ENCODE measurements at regions not wholly inside any gene's neighbourhood (a gene's known extent, or its start where the extent isn't known, plus 50 kb on each side); places are given as distances from the start of the nearest gene placed in this dataset.

- no peak for DNase-seq
These were observed 157.3 kb downstream of the SLC30A10 start for GRCh38 chr1:219771080-219771479.

GRCh38 chr1:219763321-219763720 is 150.4 kb upstream of the ZC3H11B start:
- DNase-seq, result no peak

DNA sequence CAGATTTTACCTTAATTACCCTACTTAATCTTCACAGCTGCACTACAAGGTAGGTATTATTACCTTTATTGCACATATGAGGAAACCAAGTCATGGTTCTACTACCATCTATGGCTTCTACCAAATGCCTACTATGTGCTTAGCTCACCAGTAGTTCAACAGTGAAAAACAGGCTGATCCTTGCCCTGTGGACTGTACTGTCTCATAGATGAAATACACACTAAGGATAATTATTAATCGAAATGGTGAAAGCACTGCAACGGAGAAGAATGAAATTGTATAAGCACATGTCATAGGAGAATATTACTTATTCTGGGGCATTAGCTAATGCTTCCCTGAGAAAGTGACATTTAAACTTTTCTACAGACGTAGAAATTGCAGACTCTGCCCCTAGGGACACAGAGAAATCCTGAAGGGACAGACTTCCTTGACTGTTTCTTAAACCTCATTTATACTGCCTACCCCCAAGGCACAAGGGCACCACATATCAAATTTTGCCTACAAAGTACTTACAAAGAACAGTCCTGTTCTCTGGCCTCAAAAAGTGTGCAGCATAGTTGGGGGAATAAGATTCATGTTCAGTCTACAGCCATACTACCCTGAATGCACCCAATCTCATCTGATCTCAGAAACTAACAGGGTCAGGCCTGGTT is 148.4 kb upstream of the ZC3H11B start:
- no peak for DNase-seq

GRCh38 chr1:219759095-219759494 is 146.2 kb upstream of the ZC3H11B start:
- no peak for DNase-seq

DNA sequence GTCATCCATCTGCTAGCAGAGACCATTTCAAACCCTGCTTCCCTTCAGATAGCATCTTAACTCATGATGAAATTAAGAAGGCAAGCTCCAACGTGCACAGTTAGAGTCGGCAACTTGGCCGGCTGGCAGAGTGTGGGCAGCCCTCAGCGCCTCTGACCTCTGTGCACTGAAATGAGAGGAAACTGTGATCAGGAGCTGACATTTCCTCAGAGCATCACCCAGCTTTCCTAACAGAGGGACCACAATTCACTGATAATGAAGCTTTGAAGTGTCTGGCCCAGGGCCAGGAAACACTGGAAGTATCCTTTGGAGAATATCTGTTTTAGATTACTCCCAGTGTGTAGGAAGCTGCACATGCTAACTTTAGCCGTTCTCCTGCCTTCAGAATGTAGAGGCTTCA is 145.0 kb upstream of the ZC3H11B start:
- DNase-seq, result no peak

DNA sequence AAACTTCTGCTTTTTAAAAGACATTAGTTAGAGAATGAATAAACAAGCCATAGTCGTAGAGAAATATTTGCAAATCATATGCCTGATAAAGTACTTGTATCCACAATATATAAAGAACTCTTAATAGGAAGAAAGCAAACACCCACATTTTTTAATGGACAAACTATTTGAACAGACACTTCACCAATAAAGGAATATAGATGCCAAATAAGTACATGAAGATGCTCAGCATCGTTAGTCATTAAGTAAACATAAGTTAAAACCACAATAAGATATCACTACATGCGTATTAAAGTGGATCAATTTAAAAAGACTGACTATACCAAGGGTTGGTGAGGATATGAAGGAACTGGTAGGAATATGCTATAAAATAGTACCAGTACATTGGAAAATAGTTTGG is 142.3 kb upstream of the ZC3H11B start:
- DNase-seq, result no peak

- DNase-seq, result no peak
These were observed 141.9 kb upstream of the ZC3H11B start for GRCh38 chr1:219754767-219755166.

DNA sequence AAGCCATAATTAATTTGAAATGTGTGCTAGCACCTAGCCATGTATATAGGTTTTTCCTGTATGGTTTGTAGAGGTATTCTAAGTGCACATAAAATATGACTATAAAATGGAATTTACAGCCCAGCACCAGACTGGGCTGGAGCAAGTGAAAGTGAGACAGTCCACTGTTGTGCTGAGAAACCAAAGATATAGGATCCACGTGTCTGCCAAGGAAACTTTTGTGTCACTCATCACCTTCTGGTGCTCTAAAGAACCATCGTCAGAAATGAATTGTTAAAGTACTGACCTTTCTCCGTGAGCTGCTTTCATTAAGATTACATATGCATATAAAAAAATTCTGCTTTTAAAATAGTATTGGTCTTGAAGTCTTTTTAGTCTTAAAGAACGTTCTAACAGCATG is 141.0 kb upstream of the ZC3H11B start:
- DNase-seq, result no peak

DNA sequence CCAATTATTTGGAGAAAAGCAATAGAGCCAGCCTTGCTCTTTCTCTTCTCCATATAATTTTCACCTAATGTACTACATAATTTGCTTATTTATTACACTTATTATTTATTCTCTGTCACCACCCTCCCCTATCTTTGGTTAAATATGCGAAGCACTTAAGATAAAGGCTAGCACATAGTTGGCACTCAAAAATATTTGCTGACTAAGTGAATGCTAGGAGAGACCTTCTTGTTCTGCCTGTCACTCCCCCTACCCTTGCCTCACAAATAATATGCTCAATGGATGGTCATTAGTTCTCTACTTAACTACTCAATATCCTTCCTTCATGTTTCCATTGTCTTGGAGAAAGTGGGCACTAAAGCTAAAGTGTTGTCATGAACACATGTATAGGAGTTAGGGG is 139.7 kb upstream of the ZC3H11B start:
- DNase-seq, result no peak

DNA sequence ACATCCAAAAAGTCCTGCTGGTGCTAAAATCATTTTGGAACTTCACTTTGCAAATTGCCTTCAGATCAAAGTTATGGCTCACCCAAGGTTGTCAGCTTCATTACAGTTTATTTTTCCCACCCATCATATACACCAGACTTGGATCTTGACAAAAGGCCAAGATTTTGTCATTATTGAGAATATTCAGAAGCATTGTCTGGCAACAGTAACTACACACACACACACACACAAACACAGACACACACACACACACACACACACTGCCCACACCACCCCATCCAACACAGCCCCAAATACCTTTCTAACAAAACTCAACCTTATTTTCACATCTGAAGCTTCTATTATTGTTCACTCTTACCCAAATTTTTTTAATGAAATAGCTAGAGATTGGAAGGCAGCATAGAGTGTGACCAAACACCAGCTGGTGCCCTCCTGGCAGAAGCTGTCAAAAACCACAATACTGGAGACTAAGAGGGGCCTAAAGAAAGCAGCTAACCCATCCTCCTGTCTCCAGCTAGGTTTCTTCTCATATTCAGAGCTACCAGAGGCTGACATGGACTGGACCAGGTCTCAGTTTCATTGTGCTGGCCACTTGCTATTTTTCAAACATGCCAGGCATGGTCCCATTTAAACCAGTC is 139.1 kb upstream of the ZC3H11B start:
- no peak for DNase-seq

DNA sequence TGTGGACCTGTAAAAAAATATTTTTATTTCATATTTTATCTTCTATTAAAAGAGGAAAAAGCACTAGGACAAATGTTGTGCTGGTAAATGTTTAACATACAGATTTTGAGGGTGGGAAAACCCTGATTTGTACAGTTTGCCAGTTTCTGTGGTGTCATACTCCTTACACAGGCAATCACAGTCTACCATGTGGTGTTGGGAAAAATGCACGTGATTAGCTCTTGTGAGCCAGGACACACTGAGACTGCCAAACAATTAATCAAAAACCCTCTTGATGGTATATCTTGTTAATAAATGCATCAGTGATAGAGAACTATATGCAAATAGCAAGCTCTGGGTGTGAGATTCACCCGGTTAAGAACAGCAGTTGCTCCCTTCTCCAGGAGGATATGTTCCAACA is 136.5 kb upstream of the ZC3H11B start:
- DNase-seq, result no peak

GRCh38 chr1:219746141-219746540 is 133.2 kb upstream of the ZC3H11B start:
- no peak for DNase-seq

- no peak for DNase-seq
These were observed 132.0 kb upstream of the ZC3H11B start for GRCh38 chr1:219744652-219745469.

DNA sequence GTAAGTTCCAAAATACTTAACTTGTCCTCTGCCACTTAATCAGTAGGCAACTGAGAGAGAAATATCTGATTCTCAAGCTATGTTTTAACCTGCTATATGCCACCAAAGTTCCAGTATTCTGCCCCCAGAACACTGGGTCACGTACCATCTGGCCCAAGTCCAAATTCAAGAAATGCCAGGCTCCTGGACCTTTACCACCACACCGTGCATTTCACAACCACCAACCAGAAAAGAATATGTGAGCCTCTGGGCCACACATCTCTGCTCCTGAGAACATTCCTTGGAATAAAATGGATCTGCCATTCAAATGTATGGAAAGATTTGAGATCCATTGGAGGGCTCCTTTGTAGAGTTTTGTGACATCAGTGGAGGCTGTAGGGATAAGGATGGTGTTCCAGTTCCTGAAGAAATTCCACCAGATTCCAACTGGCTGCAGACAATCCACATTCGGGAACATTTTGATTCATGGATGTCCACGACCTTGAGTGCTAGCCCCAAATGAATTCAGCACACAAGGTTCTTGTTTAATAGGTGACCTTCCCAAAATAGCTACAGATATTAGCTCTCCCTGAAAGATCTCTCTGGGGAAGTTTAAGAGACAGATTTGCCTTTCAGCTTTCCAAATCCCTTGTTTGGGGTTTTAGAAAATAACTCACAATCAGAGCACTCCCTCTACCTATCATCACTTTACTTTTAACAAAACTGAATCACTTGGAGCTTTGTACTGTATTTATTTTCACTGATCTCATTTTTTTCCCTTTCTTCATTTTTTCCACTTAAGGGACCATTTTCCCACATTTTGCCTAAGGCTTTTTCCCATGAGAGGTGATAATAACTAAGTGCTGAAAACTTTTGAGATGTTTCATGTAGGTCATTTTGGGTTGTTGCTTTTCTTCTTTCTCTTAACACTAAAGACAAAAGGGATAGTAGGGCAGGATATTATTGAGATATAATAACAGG is 128.4 kb upstream of the ZC3H11B start:
- DNase-seq, result no peak

- DNase-seq, result no peak
These were observed 120.7 kb upstream of the ZC3H11B start for GRCh38 chr1:219733511-219734174.

DNA sequence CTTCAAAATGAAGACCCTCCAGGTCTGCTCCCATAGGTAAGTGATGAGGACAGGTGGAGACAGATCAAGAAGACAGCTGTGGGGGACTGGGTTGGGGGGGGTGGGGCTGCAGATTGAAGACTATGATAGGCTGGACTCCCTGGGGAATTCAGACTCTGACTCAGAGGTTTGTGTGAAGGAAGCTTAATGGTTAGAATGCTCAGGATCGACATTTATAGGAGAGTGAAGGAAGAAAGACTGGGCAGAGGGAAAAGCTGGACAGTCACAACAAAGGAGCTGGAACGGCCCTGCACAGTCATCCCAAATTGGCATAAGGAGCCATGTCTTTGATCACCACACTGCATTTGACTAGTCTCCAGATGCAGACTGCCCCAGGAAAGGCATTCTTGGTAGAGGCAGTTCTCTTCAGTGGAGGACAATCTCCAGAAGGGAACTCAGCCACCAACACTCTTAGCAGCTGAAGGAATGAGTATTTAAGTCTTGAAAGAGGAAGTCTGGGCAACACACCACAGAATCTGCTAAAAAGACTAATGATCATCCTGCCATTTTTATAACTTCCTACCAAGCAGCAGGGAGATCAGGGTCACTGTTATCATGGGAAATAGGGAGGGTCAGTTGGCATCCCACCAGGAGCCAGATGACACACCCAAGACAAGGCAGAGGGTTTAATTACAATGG is 120.0 kb upstream of the ZC3H11B start:
- DNase-seq, result no peak

GRCh38 chr1:219731771-219732170 is 118.9 kb upstream of the ZC3H11B start:
- no peak for DNase-seq

GRCh38 chr1:219726480-219727272 is 113.8 kb upstream of the ZC3H11B start:
- DNase-seq, result no peak

- DNase-seq, result no peak
These were observed 111.5 kb upstream of the ZC3H11B start for GRCh38 chr1:219724440-219724839.

DNA sequence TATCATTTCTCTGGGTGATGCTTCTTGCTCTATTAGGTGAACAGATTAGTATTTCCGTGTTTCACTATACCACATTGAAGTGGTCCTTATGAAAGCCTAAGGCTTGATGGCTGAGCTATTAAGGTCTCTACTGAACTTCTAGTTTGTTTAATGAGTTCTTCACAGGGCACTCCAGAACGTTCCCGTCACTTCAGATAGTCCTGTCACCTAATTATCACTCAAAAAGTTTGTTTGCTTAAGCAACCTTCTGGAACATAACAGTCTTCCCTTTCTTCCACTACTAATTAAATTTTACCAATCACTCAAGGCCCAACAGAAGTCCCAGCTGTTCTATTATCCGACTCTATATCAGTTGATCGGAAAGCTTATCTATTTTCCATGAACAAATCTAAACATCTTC is 104.6 kb upstream of the ZC3H11B start:
- no peak for DNase-seq

- no peak for DNase-seq
These were observed 103.8 kb upstream of the ZC3H11B start for GRCh38 chr1:219716611-219717114.
